ENCODE measurements at regions not wholly inside any gene's neighbourhood (a gene's known extent, or its start where the extent isn't known, plus 50 kb on each side); places are given as distances from the start of the nearest gene placed in this dataset.

GRCh38 chr15:87753539-87753938, 503.0 kb downstream of the NTRK3 start:
- intact Hi-C loops (cut with micrococcal nuclease), result loop anchor here (5.0 kb wide), 1 partner anchor 836 kb away; no protein-coding TSS in a partner anchor
- no peak for TF ChIP-seq CTCF (IDR thresholded peaks at IDR 0.05; ENCODE audit: unreplicated experiment)
- Mint-ChIP-seq H3K4me1 (ENCODE audit: insufficient read depth, unreplicated experiment) (peaks cover 15% of the 10 kb centered on the region), H3K27ac (ENCODE audit: low read depth, unreplicated experiment) (no peak overlapping the region), H3K27me3 (ENCODE audit: insufficient read depth, unreplicated experiment) (no peaks in the 10 kb centered on the region), H3K4me3 (ENCODE audit: unreplicated experiment) (no peak overlapping the region), H3K36me3 (ENCODE audit: insufficient read depth, unreplicated experiment) (peaks cover 11% of the 10 kb centered on the region), H3K9me3 (ENCODE audit: unreplicated experiment) (peaks cover 7% of the 10 kb centered on the region)
- ChIA-PET POLR2A (interaction anchor here (0.7 kb wide), 1 partner anchor 1824 kb away, joined by 3 read pairs; no protein-coding TSS in a partner anchor), CTCF (interaction anchor here (0.7 to 2.0 kb wide), 4 partner anchors 12 to 520 kb away, joined by 3 to 5 read pairs (median 4); no protein-coding TSS in a partner anchor)
- no TSS peak for BruUV-seq (replicated peaks)
- no peak for DNase-seq (ENCODE audit: unreplicated experiment)

GRCh38 chr15:87752250-87752951, 504.1 kb downstream of the NTRK3 start:
- CTCF ChIA-PET, result interaction anchor here (0.8 to 2.0 kb wide), 2 partner anchors 11 to 147 kb away, joined by 4 to 5 read pairs; no protein-coding TSS in a partner anchor
- BruUV-seq (replicated peaks), result no TSS peak
- no peak for TF ChIP-seq CTCF (IDR thresholded peaks at IDR 0.05; ENCODE audit: unreplicated experiment)
- Mint-ChIP-seq H3K36me3 (ENCODE audit: insufficient read depth, unreplicated experiment) (peaks cover 11% of the 10 kb centered on the region), H3K4me1 (ENCODE audit: insufficient read depth, unreplicated experiment) (peaks cover 15% of the 10 kb centered on the region), H3K4me3 (ENCODE audit: unreplicated experiment) (no peak overlapping the region), H3K9me3 (ENCODE audit: unreplicated experiment) (peaks cover 7% of the 10 kb centered on the region), H3K27me3 (ENCODE audit: insufficient read depth, unreplicated experiment) (no peaks in the 10 kb centered on the region), H3K27ac (ENCODE audit: low read depth, unreplicated experiment) (no peak overlapping the region)
- intact Hi-C loops (cut with micrococcal nuclease), result loop anchor here (5.0 kb wide), 1 partner anchor 835 kb away; no protein-coding TSS in a partner anchor
- POLR2A ChIA-PET, result no interaction called here
- peak; percentile 70 for DNase-seq (ENCODE audit: unreplicated experiment)

- POLR2A ChIA-PET, result no interaction called here
- no peaks in the 10 kb centered on the region for H3K9me3 Mint-ChIP-seq (ENCODE audit: unreplicated experiment)
- no peak overlapping the region for H3K27ac Mint-ChIP-seq (ENCODE audit: low read depth, unreplicated experiment)
- no TSS peak for BruUV-seq (replicated peaks)
- H3K27me3 Mint-ChIP-seq (ENCODE audit: insufficient read depth, unreplicated experiment), result no peaks in the 10 kb centered on the region
- peaks cover 12% of the 10 kb centered on the region for H3K4me1 Mint-ChIP-seq (ENCODE audit: insufficient read depth, unreplicated experiment)
- no peak overlapping the region for H3K4me3 Mint-ChIP-seq (ENCODE audit: unreplicated experiment)
- intact Hi-C loops (cut with micrococcal nuclease), result no loop called here
- TF ChIP-seq CTCF (IDR thresholded peaks at IDR 0.05; ENCODE audit: unreplicated experiment), result no peak
- CTCF ChIA-PET, result interaction anchor here (0.6 kb wide), 1 partner anchor 716 kb away, joined by 3 read pairs; no protein-coding TSS in a partner anchor
- peaks cover 5% of the 10 kb centered on the region for H3K36me3 Mint-ChIP-seq (ENCODE audit: insufficient read depth, unreplicated experiment)
- DNase-seq (ENCODE audit: unreplicated experiment), result no peak
Observed at GRCh38 chr15:87748483-87748882, 508.1 kb downstream of the NTRK3 start.

- TF ChIP-seq CTCF (IDR thresholded peaks at IDR 0.05; ENCODE audit: unreplicated experiment), result no peak
- no peak overlapping the region for H3K4me3 Mint-ChIP-seq (ENCODE audit: unreplicated experiment)
- ChIA-PET POLR2A (no interaction called here), CTCF (interaction anchor here (0.9 kb wide), 1 partner anchor 18 kb away, joined by 3 read pairs; no protein-coding TSS in a partner anchor)
- H3K9me3 Mint-ChIP-seq (ENCODE audit: unreplicated experiment), result no peaks in the 10 kb centered on the region
- H3K4me1 Mint-ChIP-seq (ENCODE audit: insufficient read depth, unreplicated experiment), result peaks cover 6% of the 10 kb centered on the region
- intact Hi-C loops (cut with micrococcal nuclease), result no loop called here
- H3K27me3 Mint-ChIP-seq (ENCODE audit: insufficient read depth, unreplicated experiment), result no peaks in the 10 kb centered on the region
- H3K36me3 Mint-ChIP-seq (ENCODE audit: insufficient read depth, unreplicated experiment), result no peaks in the 10 kb centered on the region
- BruUV-seq (replicated peaks), result no TSS peak
- DNase-seq (ENCODE audit: unreplicated experiment), result no peak
- H3K27ac Mint-ChIP-seq (ENCODE audit: low read depth, unreplicated experiment), result no peak overlapping the region
Observed at GRCh38 chr15:87747087-87747486, 509.5 kb downstream of the NTRK3 start.

Data from MCF 10A (cell line).